Lower leg skin (tissue), 3 donors: ENCODE measurements at regions not wholly inside any gene's neighbourhood (a gene's known extent, or its start where the extent isn't known, plus 50 kb on each side); places are given as distances from the start of the nearest gene placed in this dataset.
"Not testable (repeated sequence)": the region's sequence is repeated elsewhere in the genome, so short reads cannot be mapped to it uniquely, and the experiment has no call there.

Experiments
- CTCF ChIP-seq, 3 donors: fragments of 450-650 bp; IDR thresholded peaks; one replicate each; pipeline ENCODE4 v1.5.1; 2016; ENCODE audit warnings: antibody characterized with exemption in 3 of 3, mild to moderate bottlenecking in 3 of 3, moderate library complexity in 2 of 3
- POLR2A ChIP-seq, 2 donors: fragments of 450-650 bp; IDR thresholded peaks; one replicate each; pipeline ENCODE4 v1.6.1; 2016 to 2017; ENCODE audit warnings: antibody characterized with exemption in 2 of 2, mild to moderate bottlenecking in 1 of 2, moderate library complexity in 1 of 2

DNA sequence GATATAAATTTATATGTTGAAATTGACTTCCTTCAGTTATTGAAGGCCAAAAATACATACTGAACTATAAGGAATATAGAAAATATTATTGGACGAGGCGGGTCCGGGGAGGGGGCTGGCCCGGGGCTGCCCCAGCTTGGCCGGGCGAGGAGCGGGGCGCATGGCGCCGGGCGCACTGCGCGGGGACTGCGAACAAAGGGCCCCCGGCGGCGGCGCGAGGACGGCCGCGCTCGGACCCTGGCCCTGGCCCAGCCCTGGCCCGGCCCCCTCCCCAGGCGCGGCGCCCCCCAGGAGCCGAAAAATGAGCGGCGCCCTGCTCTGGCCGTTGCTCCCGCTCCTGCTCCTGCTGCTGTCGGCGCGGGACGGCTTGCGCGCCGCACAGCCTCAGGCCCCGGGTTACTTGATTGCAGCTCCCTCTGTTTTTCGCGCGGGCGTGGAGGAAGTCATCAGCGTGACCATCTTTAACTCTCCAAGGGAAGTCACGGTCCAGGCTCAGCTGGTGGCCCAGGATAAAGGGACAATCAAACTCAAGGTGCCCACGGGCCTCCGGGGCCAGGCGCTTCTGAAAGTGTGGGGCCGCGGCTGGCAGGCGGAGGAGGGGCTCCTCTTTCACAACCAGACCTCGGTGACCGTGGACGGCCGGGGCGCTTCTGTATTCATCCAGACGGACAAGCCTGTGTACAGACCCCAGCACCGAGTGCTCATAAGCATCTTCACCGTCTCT is 1247.6 kb upstream of the PHF14 start:
- TF ChIP-seq CTCF, POLR2A (IDR thresholded peaks at IDR 0.05): not testable (repeated sequence)
